Forelimb muscle (tissue), 1 donor: ENCODE measurements at regions not wholly inside any gene's neighbourhood (a gene's known extent, or its start where the extent isn't known, plus 50 kb on each side); places are given as distances from the start of the nearest gene placed in this dataset.

Source experiments
- DNase-seq: peaks from one replicate; pipeline ENCODE4 v3.0.0-alpha.2; 2013; ENCODE audit warnings: low read depth

GRCh38 chr9:106649664-106650063, 213.3 kb upstream of the ZNF462 start:
- DNase-seq = no peak

GRCh38 chr9:106653213-106653612, 209.8 kb upstream of the ZNF462 start:
- no peak for DNase-seq

DNA sequence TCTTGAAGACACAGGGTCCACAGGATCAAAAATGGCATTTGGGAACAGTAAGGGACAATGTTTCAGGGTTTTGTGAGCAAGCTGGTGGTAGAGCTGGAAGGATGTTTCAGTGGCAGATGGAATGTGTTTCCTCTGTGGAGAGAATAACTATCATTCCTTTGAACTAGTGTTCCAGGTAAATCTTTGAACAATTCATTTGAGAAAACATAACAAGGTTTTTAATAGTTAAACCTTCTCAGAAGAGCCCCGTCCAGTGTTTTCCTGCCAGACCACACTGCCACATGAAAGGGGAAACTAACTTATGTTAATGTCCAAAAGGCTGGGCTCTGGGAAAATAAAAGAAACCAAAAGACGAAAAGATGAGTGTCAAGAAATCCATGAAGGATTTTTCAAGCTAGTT, 207.0 kb upstream of the ZNF462 start:
- DNase-seq = no peak

- DNase-seq = no peak
Observed at GRCh38 chr9:106657926-106658325, 205.0 kb upstream of the ZNF462 start.

DNA sequence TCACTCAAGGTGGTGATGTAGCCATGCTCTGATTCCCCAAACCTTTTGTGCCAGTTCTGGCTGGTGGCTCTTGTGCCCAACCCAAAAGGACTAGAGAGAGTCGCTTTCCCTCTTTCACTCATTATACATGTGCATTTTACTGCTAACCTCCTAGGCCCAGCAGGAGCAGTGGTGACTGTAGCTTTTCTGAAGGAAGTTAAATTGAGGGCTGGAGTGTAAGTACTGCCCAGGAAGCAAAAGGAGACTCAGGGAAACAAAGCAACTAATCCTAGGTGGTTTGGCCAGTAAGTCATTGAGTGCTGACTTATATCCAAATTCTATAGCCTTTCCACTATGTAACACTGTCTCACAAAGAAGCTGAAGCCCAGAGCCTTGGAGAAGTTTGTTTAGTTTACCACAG, 194.4 kb upstream of the ZNF462 start:
- DNase-seq = no peak

DNA sequence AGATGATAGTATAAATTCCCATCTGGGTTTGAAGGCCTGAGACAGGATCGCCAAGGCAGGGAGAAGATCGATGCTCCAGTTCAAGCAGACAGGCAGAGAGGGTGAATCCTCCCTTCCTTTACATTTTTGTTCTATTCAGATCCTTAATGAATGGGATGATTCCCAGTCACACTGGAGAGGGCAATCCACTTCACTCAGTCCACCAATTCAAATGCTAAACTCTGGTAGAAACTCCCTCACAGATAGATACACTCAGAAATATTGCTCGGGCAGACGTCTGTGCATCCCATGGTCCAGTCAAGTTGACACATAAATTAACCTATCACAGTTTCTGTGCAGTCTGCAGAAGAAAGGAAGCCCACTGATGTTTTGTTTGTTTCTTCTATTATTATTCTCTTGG, 193.1 kb upstream of the ZNF462 start:
- DNase-seq = no peak

DNA sequence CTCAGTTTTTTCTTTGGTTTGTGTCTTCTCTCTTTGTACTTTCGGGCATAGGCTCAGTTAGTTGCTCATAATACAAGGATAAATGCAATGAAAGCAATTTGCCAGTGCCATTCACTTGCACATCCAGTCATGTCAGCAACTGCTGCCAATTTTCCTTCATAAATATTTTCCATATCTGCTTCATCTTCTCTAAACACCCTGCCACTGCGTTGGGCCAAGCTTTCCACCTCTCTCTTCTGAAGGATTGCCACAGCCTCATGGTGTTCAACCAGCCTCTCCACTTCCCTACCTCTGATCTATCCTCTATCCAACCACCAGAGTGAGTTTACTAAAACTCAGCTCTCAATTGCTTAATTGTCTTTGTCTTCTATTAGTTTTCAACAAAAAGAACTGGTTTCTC, 192.5 kb upstream of the ZNF462 start:
- DNase-seq = no peak

GRCh38 chr9:106675780-106676179, 187.2 kb upstream of the ZNF462 start:
- no peak for DNase-seq

DNA sequence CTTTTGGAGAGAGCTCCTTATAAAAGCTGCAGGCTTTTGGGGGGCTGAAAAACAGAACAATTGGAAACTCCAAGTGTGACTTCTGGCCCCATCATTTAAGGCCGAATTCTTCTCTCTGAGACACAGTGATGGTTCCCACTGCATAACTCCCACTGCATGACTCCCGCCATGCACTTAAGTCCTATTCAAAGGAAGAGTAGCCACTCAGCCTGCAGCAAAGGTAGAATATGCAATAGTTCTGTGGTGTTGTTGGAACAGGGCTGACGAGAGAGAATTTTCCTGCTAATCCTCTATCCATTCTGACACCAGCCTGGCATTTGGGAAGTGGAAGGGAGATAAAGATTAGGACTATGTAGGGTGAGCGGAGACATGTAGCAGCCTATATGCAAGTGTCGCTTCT, 185.6 kb upstream of the ZNF462 start:
- DNase-seq = no peak

GRCh38 chr9:106677830-106678229, 185.1 kb upstream of the ZNF462 start:
- no peak for DNase-seq

DNA sequence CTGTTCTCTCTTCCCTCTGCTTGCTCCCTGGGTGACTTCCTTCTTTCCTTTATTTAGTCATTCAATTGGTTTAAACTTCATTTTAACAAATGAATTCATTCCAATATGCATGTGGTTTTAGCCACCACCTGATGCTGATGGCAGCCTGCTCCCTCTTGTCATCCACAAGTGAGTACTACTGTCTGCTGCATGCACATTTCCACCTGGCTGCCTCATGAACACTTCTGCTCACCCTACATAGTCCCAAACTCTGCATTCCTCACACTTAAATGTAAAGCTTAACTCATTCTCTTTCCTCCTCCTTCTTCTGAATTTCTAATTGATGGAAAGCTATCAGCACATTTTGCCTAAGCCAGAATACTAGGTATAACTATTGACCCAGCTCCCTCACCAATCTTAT, 184.7 kb upstream of the ZNF462 start:
- DNase-seq = no peak

GRCh38 chr9:106682420-106682819, 180.5 kb upstream of the ZNF462 start:
- no peak for DNase-seq

DNA sequence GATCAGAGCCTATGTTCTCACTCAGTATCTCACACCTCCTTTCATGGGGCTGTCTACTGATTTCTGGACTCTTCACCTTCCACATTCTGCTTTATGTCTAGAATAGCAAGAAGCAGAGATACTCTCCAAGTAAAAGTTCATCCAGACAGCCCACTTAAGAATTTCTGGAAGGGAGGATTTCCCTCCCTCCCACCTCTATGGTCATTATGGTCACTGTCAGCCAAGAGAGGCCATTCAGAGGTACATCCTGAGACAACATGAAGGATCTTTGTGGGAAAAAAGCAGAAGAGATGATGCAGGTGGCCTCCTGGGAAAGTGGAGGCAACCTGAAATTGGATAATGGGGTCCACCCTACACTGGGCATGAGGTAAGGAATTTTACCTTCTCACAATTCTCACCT, 179.5 kb upstream of the ZNF462 start:
- DNase-seq = no peak

DNA sequence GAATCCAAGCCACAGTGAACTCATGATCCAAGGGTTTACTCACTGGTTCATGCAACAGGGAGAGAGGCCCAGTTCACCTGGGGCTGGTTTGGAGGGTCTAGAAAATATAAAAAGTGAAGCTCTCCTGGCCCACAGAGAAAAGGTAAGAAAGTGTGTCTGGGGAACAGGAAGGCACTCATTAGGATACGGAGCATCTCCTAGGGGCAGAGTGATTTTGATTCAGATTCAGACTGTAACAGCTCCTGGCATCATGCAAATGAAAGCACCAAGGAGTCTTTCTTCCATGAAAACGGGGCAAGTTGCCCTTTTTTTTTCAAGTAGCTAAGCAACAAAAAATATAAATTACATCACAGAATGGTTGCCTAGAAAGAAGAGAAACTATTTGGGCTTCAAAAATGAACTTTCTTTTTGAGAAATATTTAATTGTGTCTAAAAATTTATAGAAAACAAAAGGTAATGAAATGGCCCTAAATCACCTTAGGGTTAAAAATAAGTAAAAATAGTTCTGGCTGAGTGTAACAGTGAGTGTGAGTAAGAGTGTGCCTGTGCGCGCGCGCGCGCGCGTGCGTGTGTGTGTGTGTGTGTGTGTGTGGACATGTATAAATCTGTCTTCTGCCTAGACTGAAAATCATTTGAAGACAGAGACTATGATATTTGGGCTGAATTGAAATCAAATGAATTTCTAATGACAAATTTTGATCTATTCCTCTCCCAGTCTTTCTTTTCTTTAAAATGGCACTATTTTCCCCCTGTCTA, 177.8 kb upstream of the ZNF462 start:
- DNase-seq = no peak

- DNase-seq = no peak
Observed at GRCh38 chr9:106689089-106689488, 173.9 kb upstream of the ZNF462 start.

- no peak for DNase-seq
Observed at GRCh38 chr9:106691627-106692026, 171.3 kb upstream of the ZNF462 start.

GRCh38 chr9:106693558-106693957, 169.4 kb upstream of the ZNF462 start:
- no peak for DNase-seq

DNA sequence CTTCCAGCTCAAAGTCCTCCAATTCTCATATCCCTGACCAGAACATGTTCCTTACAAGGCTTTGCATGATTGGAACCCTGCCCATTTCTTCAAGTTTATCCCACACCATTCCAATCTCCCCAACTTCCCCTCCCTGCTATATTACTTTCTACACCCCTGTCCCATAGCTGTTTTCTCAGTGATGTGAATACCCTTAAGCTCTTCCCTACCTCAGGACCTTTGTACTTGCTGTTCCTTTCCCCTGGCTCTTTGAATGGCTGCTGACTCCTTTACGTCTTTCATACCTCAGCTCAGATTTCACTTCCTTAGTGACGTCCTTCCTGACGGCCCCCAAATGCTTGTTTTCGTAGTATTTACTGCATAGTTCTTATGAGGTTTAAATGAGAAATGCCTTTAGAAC, 166.2 kb upstream of the ZNF462 start:
- DNase-seq = no peak

DNA sequence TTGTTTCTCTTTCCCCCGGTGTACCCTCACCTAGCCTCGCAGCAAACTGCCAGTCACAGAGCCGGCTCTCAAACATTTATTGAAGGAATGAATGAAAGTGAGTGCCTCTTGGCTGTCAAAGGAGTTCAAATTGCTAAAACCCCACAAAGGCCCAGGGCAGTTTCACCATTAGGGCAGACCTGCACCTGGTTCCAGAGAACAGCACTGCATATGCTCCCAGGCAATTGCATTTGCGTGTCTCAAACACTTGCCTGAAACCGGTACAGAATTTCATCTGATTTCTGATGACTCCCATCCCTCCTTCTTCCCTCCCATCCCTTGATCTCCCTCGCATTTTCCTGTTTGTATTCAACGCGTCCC, 165.6 kb upstream of the ZNF462 start:
- DNase-seq = no peak

- no peak for DNase-seq
Observed at GRCh38 chr9:106697750-106698502, 165.0 kb upstream of the ZNF462 start.

GRCh38 chr9:106700676-106701075, 162.3 kb upstream of the ZNF462 start:
- DNase-seq = no peak

DNA sequence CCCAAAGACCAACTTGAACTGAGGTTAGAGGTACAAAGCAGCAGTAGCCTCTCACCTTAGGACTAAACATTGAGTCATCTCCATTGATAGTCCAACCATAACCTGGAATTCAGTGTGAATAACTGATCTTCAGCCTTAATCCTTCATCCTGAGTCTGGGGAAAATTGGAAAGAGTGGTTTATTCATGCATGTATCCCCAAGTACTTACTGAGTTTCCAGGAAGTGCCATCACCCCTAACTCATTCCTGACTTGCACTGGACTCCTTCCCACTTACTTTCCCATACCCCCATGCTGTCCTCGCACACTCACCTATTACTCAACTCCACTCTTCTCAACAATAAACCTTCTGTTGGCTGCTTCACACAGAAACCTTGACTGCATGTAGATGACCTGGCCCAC, 161.4 kb upstream of the ZNF462 start:
- DNase-seq = no peak

DNA sequence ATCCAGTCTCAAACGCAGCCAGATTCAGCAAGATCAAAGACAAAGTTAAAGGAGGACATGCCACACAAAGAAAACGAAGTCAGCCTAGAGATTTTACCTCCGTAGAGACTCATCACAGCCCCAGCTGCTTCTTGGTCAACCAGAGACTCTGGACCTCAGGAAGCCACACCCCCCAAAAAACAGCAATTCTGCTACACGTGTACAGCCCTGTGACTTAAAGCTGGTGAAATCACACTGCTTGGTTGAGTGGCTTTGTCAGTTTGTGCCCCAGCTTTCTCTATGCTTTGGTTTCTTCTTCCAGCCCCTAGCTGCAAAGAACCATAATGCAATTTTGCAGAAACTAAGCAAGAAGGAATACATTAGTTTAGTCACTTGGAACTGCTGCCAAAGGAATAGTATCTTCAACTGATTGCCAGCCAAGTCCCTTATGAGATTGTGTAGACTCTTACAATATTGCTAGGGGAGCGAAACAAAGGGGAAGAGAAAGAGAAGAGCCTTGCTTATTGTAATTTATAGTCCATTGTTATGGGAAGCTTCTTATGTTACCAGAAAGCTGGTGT, 158.8 kb upstream of the ZNF462 start:
- DNase-seq = no peak
